Naive thymus-derived CD4-positive, alpha-beta T cell (primary cell): ENCODE measurements at regions not wholly inside any gene's neighbourhood (a gene's known extent, or its start where the extent isn't known, plus 50 kb on each side); places are given as distances from the start of the nearest gene placed in this dataset.
"Not testable (repeated sequence)": the region's sequence is repeated elsewhere in the genome, so short reads cannot be mapped to it uniquely, and the experiment has no call there.

Experiments used
- ATAC-seq: fragments of 150-1000 bp; cut with Tn5 transposase; 2 replicates; pipeline ENCODE4 v1.10.0; 2021; ENCODE audit warnings: mild to moderate bottlenecking, moderate library complexity
- CTCF ChIA-PET: fragments of 350-600 bp; sonication (Branson Sonifier 250); formaldehyde crosslinking; loops from one replicate; lab custom pipeline; 2021; ENCODE audit warnings: antibody characterized with exemption; lab: Charles Lee
- POLR2A ChIA-PET: fragments of 350-600 bp; sonication (Branson Sonifier 250); formaldehyde crosslinking; loops from one replicate; lab custom pipeline; 2021; ENCODE audit warnings: antibody characterized with exemption, inconsistent platforms; lab: Charles Lee
- DNase-seq, 9 donors: peaks; one replicate each; pipeline versions ENCODE4 v3.0.0 to v3.0.0-alpha.2; 2020 to 2022; ENCODE audit warnings: mixed read lengths in 1 of 9
- H3K27ac ChIP-seq: one replicate; pipeline ENCODE4 v1.7.0; 2013; ENCODE audit warnings: mild to moderate bottlenecking, low read depth, low read length, moderate library complexity
- H3K27me3 ChIP-seq, 2 donors: one replicate each; pipeline ENCODE4 v1.7.0; 2013; ENCODE audit warnings: low read length in 2 of 2, mild to moderate bottlenecking in 2 of 2, moderate library complexity in 2 of 2; ENCODE audit not compliant: control insufficient read depth in 2 of 2, insufficient read depth in 2 of 2
- H3K36me3 ChIP-seq, 3 experiments: 1 replicate in 2 of 3; 2 replicates in 1 of 3; pipeline ENCODE4 v1.7.0; 2013; ENCODE audit warnings: low read length in 3 of 3, mild to moderate bottlenecking in 3 of 3, moderate library complexity in 1 of 3; ENCODE audit not compliant: insufficient read depth in 3 of 3, control insufficient read depth in 2 of 3
- H3K4me1 ChIP-seq, 2 donors: one replicate each; pipeline ENCODE4 v1.7.0; 2013; ENCODE audit warnings: low read length in 2 of 2, mild to moderate bottlenecking in 2 of 2, moderate library complexity in 1 of 2; ENCODE audit not compliant: control insufficient read depth in 2 of 2, insufficient read depth in 2 of 2
- H3K4me3 ChIP-seq: 2 replicates; pipeline ENCODE4 v1.7.0; 2013; ENCODE audit warnings: mild to moderate bottlenecking, low read length
- H3K9me3 ChIP-seq, 3 experiments: 1 replicate in 2 of 3; 2 replicates in 1 of 3; pipeline ENCODE4 v1.7.0; 2013; ENCODE audit warnings: low read length in 3 of 3; ENCODE audit not compliant: control insufficient read depth in 2 of 3
- H3K27ac Mint-ChIP-seq, 9 donors: one replicate each; pipeline ENCODE4 v1.8.0; 2020 to 2022; ENCODE audit warnings: mixed read lengths in 9 of 9, mild to moderate bottlenecking in 8 of 9, moderate library complexity in 5 of 9, inconsistent platforms in 2 of 9
- H3K27me3 Mint-ChIP-seq, 5 donors: one replicate each; pipeline ENCODE4 v1.8.0; 2021 to 2022; ENCODE audit warnings: mixed read lengths in 5 of 5, mild to moderate bottlenecking in 1 of 5
- H3K36me3 Mint-ChIP-seq, 5 donors: one replicate each; pipeline ENCODE4 v1.8.0; 2020 to 2022; ENCODE audit warnings: mixed read lengths in 5 of 5, mild to moderate bottlenecking in 3 of 5, inconsistent platforms in 1 of 5
- H3K4me1 Mint-ChIP-seq, 7 donors: one replicate each; pipeline ENCODE4 v1.8.0; 2020 to 2022; ENCODE audit warnings: mixed read lengths in 7 of 7, mild to moderate bottlenecking in 3 of 7, inconsistent platforms in 1 of 7
- H3K4me3 Mint-ChIP-seq, 10 donors: one replicate each; pipeline ENCODE4 v1.8.0; 2020 to 2022; ENCODE audit warnings: mild to moderate bottlenecking in 10 of 10, mixed read lengths in 10 of 10, moderate library complexity in 6 of 10, inconsistent platforms in 2 of 10
- H3K9me3 Mint-ChIP-seq, 11 donors: one replicate each; pipeline ENCODE4 v1.8.0; 2020 to 2022; ENCODE audit warnings: mixed read lengths in 11 of 11, mild to moderate bottlenecking in 4 of 11, inconsistent platforms in 1 of 11, moderate library complexity in 1 of 11
- intact Hi-C, 2 donors: fragments of 100-400 bp; cut with micrococcal nuclease; formaldehyde crosslinking; loops; one replicate each; pipeline ENCODE4 v1.15.1; 2023

DNA sequence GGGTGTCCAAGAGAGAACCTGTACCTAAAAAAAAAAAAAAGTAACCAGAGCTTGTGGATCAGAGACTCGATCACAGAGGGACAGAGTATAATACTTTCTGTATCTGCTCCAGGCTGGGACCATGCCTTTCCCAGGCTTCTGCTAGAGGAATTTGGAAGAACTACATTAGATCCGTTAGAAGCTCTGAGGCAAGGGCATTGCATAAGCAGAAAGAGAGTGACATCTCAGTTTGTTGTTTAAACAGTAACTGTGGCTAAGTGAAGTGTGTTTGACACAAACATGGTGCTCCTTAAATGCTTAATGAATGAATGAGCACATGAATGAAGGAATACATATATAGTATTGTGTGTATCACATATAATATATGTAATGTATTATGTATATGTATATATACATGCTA is 131.2 kb downstream of the HS3ST3B1 start:
- Mint-ChIP-seq H3K4me3 (no peak overlapping the region), H3K9me3 (peaks cover 0 to 3% (median 0%) of the 10 kb centered on the region in 11 donors), H3K27me3 (no peaks in the 10 kb centered on the region), H3K36me3 (peaks cover 0 to 13% (median 0%) of the 10 kb centered on the region in 5 donors), H3K4me1 (peaks cover 29 to 43% (median 37%) of the 10 kb centered on the region in 7 donors), H3K27ac (peak overlapping the region in 1 of 9 donors; percentile 38)
- H3K9me3 ChIP-seq: no peaks in the 10 kb centered on the region
- H3K4me3 ChIP-seq: no peak overlapping the region
- intact Hi-C loops: no loop called here
- H3K27me3 ChIP-seq: no peaks in the 10 kb centered on the region
- H3K4me1 ChIP-seq: peaks cover 22 to 26% of the 10 kb centered on the region in 2 donors
- no peak for DNase-seq
- POLR2A ChIA-PET: no interaction called here
- no peaks in the 10 kb centered on the region for H3K36me3 ChIP-seq
- CTCF ChIA-PET: no interaction called here
- ATAC-seq: no peak
- no peak overlapping the region for H3K27ac ChIP-seq

DNA sequence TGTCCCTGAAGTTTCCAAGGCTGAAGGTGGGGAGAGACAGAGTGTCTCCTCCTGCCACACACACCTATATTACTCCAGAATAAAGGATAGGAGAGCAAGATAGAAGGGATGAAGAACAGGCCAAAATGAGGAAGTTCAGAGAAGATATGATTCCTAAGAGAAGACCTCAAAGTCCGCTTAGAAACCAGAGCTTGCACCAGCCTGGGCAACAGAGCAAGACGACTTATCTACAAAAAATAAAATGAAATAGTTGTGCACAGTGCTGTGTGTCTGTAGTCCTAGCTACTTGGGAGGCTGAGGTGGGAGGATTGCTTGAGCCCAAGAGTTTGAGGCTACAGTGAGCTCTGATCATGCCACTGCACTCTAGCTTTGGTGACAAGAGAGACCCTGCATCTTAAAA is 128.2 kb downstream of the HS3ST3B1 start:
- no peaks in the 10 kb centered on the region for H3K27me3 ChIP-seq
- peaks cover 30 to 39% of the 10 kb centered on the region in 2 donors for H3K4me1 ChIP-seq
- intact Hi-C loops: loop anchor here (2.0 to 10.0 kb wide), 8 partner anchors 37 to 1412 kb away; partner anchors contain the start of genes COX10 (in 1 of the 2), ELAC2 (in 1 of the 2) and HS3ST3B1 (in 1 of the 2)
- H3K9me3 ChIP-seq: no peaks in the 10 kb centered on the region
- no peaks in the 10 kb centered on the region for H3K36me3 ChIP-seq
- peaks cover 34 to 65% (median 56%) of the 10 kb centered on the region in 7 donors for H3K4me1 Mint-ChIP-seq
- CTCF ChIA-PET: interaction anchor here (0.6 to 2.8 kb wide), 6 partner anchors 24 to 133 kb away, joined by 3 to 24 read pairs (median 4); partner anchors contain the start of gene HS3ST3B1
- DNase-seq (no peak), ATAC-seq (no peak)
- peak overlapping the region; percentile 68 to 97 (median 95) for H3K27ac Mint-ChIP-seq
- no peaks in the 10 kb centered on the region for H3K27me3 Mint-ChIP-seq
- peak overlapping the region; percentile 76 to 96 (median 84) for H3K4me3 Mint-ChIP-seq
- H3K9me3 Mint-ChIP-seq: peaks cover 0 to 3% (median 0%) of the 10 kb centered on the region in 11 donors
- POLR2A ChIA-PET: interaction anchor here (0.6 to 3.7 kb wide), 11 partner anchors 11 to 385 kb away, joined by 3 to 64 read pairs (median 6); partner anchors contain the start of gene HS3ST3B1
- peak overlapping the region; percentile 57 for H3K4me3 ChIP-seq
- H3K27ac ChIP-seq: peak overlapping the region; percentile 73
- peaks cover 0 to 15% (median 0%) of the 10 kb centered on the region in 5 donors for H3K36me3 Mint-ChIP-seq

DNA sequence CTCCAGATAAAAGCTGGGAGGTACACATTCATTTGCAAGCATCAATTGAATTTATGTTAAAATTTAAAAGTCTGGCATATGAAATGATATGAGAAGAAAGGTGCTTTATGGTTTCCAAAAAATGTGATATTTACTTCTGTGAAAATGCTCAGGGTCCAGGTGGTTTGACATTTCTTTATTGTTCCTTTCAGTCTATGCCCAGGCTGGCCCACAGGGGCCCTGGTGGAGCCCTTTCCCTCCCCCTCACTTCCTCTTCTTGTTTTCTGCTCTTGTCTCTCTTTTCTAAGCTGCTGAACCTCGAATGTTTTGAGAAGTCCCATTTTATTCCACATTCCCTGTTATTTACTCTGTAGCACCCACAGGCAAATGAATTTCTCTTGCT is 127.8 kb downstream of the HS3ST3B1 start:
- Histone ChIP-seq H3K27me3 (no peaks in the 10 kb centered on the region), H3K9me3 (no peaks in the 10 kb centered on the region), H3K4me1 (peaks cover 30 to 39% of the 10 kb centered on the region in 2 donors), H3K36me3 (no peaks in the 10 kb centered on the region), H3K4me3 (peak overlapping the region; percentile 57), H3K27ac (peak overlapping the region; percentile 73)
- intact Hi-C loops: loop anchor here (1.0 to 10.0 kb wide), 12 partner anchors 24 to 1411 kb away; partner anchors contain the start of genes ELAC2 (in 2 of the 2), COX10 (in 1 of the 2) and HS3ST3B1 (in 1 of the 2)
- POLR2A ChIA-PET: interaction anchor here (0.6 to 3.7 kb wide), 16 partner anchors 11 to 385 kb away, joined by 3 to 64 read pairs (median 4); partner anchors contain the start of gene HS3ST3B1
- peak overlapping the region; percentile 76 to 96 (median 84) for H3K4me3 Mint-ChIP-seq
- H3K4me1 Mint-ChIP-seq: peaks cover 34 to 65% (median 60%) of the 10 kb centered on the region in 7 donors
- ATAC-seq: peak; percentile 73
- H3K27me3 Mint-ChIP-seq: no peaks in the 10 kb centered on the region
- peak overlapping the region; percentile 68 to 97 (median 95) for H3K27ac Mint-ChIP-seq
- CTCF ChIA-PET: interaction anchor here (0.6 to 2.8 kb wide), 10 partner anchors 16 to 133 kb away, joined by 3 to 24 read pairs (median 3); partner anchors contain the start of gene HS3ST3B1
- DNase-seq: peak in 5 of 9 donors; percentile 42 to 54 (median 47)
- peaks cover 0 to 3% (median 0%) of the 10 kb centered on the region in 11 donors for H3K9me3 Mint-ChIP-seq
- peaks cover 0 to 16% (median 0%) of the 10 kb centered on the region in 5 donors for H3K36me3 Mint-ChIP-seq

DNA sequence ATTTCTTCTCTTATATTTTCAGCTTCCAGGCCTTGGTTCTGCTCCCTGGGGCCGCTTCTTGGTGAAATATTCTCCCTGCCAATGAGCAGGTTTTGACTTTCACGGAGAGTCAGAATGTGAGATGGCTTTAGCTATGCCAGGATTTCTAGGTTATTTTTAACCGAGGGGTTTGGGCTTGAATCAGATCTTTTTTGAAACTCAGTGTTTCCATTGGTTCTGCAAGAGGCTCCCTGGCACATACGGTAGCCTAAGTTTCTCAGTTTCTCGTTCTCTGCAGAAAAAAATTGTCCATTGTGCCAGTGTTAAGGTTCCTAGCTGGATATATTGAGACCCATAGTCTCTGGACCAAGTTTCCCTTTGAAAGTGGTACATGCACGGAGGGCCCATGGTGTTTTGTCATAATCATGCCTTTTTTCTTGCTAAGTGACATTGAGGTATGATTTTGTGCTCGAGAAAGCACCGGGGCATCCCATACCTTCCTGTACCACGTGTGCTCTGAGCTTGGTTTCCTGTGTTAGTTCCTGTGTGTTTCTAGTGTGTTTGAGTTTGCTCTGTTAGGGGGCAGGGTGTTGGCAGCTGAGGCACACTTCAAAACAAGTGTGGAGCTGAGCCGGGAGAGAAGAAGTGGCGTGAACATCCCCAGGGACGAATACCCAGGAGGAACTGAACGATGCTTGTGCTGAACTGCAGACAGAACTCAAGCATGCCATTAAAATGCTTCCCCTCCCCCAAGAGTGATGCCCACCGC is 127.2 kb downstream of the HS3ST3B1 start:
- ChIA-PET CTCF (interaction anchor here (0.6 to 2.8 kb wide), 14 partner anchors 16 to 1397 kb away, joined by 3 to 24 read pairs (median 3); partner anchors contain the start of gene HS3ST3B1), POLR2A (interaction anchor here (0.6 to 3.7 kb wide), 18 partner anchors 10 to 229 kb away, joined by 3 to 64 read pairs (median 4); partner anchors contain the start of gene HS3ST3B1)
- H3K27ac ChIP-seq: peak overlapping the region; percentile 73
- peaks cover 30 to 39% of the 10 kb centered on the region in 2 donors for H3K4me1 ChIP-seq
- no peaks in the 10 kb centered on the region for H3K27me3 ChIP-seq
- no peaks in the 10 kb centered on the region for H3K9me3 ChIP-seq
- Mint-ChIP-seq H3K36me3 (peaks cover 0 to 16% (median 0%) of the 10 kb centered on the region in 5 donors), H3K27ac (peak overlapping the region; percentile 68 to 97 (median 95)), H3K27me3 (no peaks in the 10 kb centered on the region), H3K4me3 (peak overlapping the region; percentile 76 to 96 (median 84)), H3K9me3 (peaks cover 0 to 3% (median 0%) of the 10 kb centered on the region in 11 donors), H3K4me1 (peaks cover 34 to 68% (median 61%) of the 10 kb centered on the region in 7 donors)
- intact Hi-C loops: loop anchor here (1.0 to 10.0 kb wide), 12 partner anchors 24 to 1411 kb away; partner anchors contain the start of genes ELAC2 (in 2 of the 2), COX10 (in 1 of the 2) and HS3ST3B1 (in 1 of the 2)
- H3K4me3 ChIP-seq: peak overlapping the region; percentile 57
- no peaks in the 10 kb centered on the region for H3K36me3 ChIP-seq
- DNase-seq: peak in 8 of 9 donors; percentile 33 to 76 (median 70)
- peak; percentile 99 for ATAC-seq

DNA sequence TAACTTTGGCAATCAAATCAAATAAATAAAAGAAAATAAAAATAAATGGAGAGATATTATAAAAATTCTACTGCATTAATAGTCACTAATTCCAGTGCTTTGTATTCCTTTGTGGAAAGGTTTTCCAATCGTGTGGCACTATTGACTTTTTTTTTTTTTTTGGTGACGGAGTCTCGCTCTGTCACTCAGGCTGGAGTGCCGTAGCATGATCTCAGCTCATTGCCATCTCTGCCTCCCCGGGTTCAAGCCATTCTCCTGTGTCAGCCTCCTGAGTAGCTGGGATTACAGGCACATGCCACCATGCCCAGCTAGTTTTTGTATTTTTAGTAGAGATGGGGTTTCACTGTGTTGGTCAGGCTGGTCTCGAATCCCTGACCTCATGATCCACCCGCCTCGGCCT is 122.3 kb downstream of the HS3ST3B1 start:
- ATAC-seq, H3K4me3 ChIP-seq, H3K9me3 Mint-ChIP-seq, H3K4me3 Mint-ChIP-seq, DNase-seq, H3K36me3 ChIP-seq, POLR2A ChIA-PET, H3K27me3 ChIP-seq, H3K27ac Mint-ChIP-seq, H3K9me3 ChIP-seq, H3K27ac ChIP-seq, H3K36me3 Mint-ChIP-seq: not testable (repeated sequence)
- intact Hi-C loops: loop anchor here in 1 of 2 donors (10.0 kb wide), 3 partner anchors 48 to 828 kb away; partner anchors contain the start of gene COX10
- peaks cover 17 to 23% of the 10 kb centered on the region in 2 donors for H3K4me1 ChIP-seq
- CTCF ChIA-PET: interaction anchor here (1.4 kb wide), 1 partner anchor 219 kb away, joined by 3 read pairs; no protein-coding TSS in a partner anchor
- Mint-ChIP-seq H3K27me3 (peaks cover 0 to 12% (median 0%) of the 10 kb centered on the region in 5 donors), H3K4me1 (peaks cover 14 to 61% (median 44%) of the 10 kb centered on the region in 7 donors)

DNA sequence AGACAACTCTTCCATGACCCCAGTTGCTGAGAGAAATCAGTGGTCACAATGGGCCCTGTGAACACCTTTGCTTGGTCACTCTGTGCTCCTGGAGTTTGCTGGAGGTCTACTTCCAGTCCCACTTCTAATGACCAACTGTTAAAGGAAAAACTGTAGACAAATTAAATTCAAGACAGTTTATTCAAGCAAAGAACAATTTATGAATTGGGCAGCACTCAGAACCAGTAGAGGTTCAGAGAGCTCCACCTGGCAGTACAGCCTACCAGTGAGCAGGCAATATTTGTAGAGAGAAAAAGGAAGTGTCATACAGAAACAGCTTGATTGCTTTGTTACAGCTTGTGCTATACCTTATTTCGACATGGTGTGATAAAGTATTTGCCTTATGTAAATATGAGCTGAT is 116.5 kb downstream of the HS3ST3B1 start:
- peaks cover 0 to 20% (median 6%) of the 10 kb centered on the region in 11 donors for H3K9me3 Mint-ChIP-seq
- ATAC-seq: no peak
- Histone ChIP-seq H3K9me3 (peaks cover 0 to 4% (median 0%) of the 10 kb centered on the region in 3 experiments), H3K4me1 (no peaks in the 10 kb centered on the region), H3K27me3 (no peaks in the 10 kb centered on the region), H3K4me3 (no peak overlapping the region), H3K27ac (no peak overlapping the region), H3K36me3 (no peaks in the 10 kb centered on the region)
- peaks cover 0 to 5% (median 0%) of the 10 kb centered on the region in 5 donors for H3K36me3 Mint-ChIP-seq
- POLR2A ChIA-PET: interaction anchor here (0.8 kb wide), 1 partner anchor 13 kb away, joined by 3 read pairs; no protein-coding TSS in a partner anchor
- intact Hi-C loops: no loop called here
- peaks cover 0 to 7% (median 0%) of the 10 kb centered on the region in 5 donors for H3K27me3 Mint-ChIP-seq
- H3K4me1 Mint-ChIP-seq: peaks cover 0 to 10% (median 3%) of the 10 kb centered on the region in 7 donors
- DNase-seq: no peak
- CTCF ChIA-PET: no interaction called here
- H3K27ac Mint-ChIP-seq: no peak overlapping the region
- H3K4me3 Mint-ChIP-seq: no peak overlapping the region
